Fibroblast of skin of scalp (primary cell): ENCODE measurements at regions not wholly inside any gene's neighbourhood (a gene's known extent, or its start where the extent isn't known, plus 50 kb on each side); places are given as distances from the start of the nearest gene placed in this dataset.
A peak's percentile ranks its signal among the peaks of the same experiment; 100 is the strongest.
"Not testable (repeated sequence)": the region's sequence is repeated elsewhere in the genome, so short reads cannot be mapped to it uniquely, and the experiment has no call there.

Experiments
- DNase-seq: peaks from one replicate; pipeline ENCODE4 v3.0.0-alpha.2; 2013

DNA sequence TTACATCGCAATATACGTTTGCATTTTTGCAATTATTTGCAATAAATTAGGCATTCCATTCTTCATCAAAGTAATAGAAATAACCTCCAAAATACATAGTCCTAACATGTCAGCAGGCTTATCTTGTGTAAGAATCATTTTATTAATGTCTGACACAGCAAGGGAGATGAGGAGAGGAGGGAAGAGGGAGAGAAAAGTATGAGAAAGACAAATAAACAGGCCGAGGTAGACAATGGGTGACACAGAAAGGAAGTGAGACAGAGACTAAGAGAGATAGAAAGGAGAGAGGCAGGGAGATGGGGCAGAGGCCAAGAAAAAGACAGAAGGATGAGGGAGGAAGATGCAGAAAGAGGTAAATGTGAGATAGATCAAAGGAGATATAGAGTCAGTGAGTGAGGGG is 50.3 kb upstream of the CYP2B6 start:
- not testable (repeated sequence) for DNase-seq

GRCh38 chr19:40938007-40938406 is 53.1 kb upstream of the CYP2B6 start:
- DNase-seq, result not testable (repeated sequence)

DNA sequence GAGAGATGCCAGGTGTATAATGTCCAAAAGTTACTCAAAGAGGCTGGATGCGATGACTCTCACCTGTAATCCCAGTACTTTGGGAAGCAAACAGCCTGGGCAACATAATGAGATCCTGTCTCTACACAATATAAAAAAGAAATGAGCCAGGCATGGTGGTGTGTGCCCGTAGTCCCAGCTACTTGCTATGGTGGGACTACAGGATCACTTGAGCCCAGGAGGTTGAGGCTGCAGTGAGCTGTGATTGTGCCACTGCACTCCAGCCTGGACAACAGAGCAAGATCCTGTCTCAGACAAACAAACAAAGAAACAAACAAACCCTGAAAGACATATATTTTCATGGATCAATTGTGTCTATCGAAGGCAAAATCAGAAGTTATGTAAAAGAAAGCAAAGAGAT is 54.3 kb upstream of the CYP2B6 start:
- no peak for DNase-seq

- peak; percentile 1 for DNase-seq
These were observed 51.0 kb upstream of the CYP2A7 start for GRCh38 chr19:40933025-40933424.

DNA sequence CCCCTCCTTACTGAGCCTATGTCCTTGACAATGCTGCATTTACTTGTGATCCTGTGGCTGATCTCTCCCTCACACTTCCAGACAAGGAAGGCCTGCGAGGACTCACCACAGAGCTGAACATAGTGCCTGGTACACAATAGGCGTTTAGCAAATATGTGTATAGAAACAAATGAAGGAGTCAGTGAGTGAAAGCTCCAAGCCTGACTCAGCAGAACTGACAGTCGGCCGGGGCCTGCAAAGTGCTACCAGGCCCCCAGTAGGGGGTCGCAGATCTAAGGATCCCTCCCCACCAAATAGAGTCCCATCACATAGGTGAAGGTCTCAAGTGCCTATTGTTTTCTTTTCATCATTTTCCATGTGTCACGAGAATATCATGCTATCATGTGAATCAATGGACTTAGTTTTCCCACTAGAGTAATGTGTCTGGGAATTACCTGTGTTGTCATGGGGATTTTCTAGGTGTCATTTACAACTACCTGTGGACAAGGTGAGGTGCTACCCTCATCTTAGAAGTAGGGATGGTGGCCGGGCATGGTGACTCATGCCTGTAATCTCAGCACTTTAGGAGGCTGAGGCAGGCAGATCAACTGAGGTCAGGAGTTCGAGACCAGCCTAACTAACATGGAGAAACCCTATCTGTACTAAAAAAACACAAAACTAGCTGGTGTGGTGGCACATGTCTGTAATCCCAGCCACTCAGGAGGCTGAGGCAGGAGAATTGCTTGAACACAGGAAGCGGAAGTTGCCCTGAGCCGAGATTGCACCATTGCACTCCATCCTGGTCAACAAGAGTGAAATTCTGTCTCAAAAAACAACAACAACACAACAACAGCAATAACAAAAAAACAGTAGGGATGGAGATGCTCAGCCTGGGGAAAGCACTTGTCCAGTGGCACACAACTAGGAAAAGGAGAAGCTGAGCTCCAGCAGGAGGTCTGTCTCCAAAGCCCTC is 50.3 kb upstream of the CYP2A7 start:
- DNase-seq, result no peak
